ENCODE measurements at regions not wholly inside any gene's neighbourhood (a gene's known extent, or its start where the extent isn't known, plus 50 kb on each side); places are given as distances from the start of the nearest gene placed in this dataset.

DNA sequence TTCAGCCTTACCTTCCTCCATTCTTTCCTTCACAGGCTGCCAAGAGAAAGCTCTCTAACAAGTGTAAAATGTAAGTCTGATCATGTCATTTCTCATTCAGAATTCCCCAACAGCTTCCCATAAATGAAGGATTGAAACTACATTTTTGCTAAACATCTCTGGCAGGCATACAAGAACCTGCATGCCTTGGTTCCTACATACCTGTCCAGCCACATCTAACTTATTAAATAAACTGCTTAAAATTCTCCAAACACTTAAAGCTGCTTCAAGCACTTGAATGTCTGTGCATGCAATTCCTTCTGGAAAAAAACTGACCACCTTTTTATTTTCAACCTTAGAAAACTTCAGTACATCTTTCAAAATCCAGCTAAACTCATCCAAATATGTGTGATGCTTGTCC lies 84.4 kb upstream of the DCN start:
- H3K27ac ChIP-seq (ENCODE audit: low read length): no peak overlapping the region
- CTCF ChIA-PET: interaction anchor here in 1 of 2 donors (0.6 kb wide), 1 partner anchor 306 kb away, joined by 6 read pairs; no protein-coding TSS in a partner anchor

DNA sequence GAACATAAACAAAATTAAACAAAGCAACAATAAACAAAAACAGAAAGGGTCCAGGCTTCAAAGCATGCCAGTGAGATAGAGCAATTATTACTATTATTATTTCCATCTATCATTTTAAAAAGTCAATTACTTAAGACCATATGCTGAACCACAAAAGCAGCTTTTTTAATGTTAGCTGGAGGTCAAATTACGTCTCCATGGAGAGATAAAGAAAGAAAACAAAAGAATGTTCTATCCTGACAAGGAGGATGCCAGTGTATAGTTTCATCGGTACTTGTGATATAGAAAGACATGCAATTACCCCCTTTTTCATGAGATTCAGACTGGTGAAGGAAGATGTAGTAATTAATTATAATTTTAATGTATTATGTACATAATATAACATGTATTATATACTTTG lies 81.6 kb upstream of the DCN start:
- no peak for DNase-seq
- H3K4me1 Mint-ChIP-seq: no peaks in the 10 kb centered on the region
- Histone ChIP-seq H3K4me3 (ENCODE audit: control insufficient read depth in 1 of 2, extremely low read depth in 1 of 2, low read length in 1 of 2) (no peak overlapping the region), H3K4me1 (ENCODE audit: control insufficient read depth in 1 of 2, extremely low read depth in 1 of 2, insufficient read depth in 2 of 2, low read length in 2 of 2) (no peaks in the 10 kb centered on the region), H3K27me3 (replicated peaks in 1 of 2; ENCODE audit: control insufficient read depth in 2 of 2, extremely low read depth in 1 of 2, insufficient read depth in 2 of 2, low read length in 1 of 2) (no peaks in the 10 kb centered on the region), H3K36me3 (ENCODE audit: control insufficient read depth in 2 of 2, extremely low read depth in 1 of 2, insufficient read depth in 1 of 2, low read length in 1 of 2) (no peaks in the 10 kb centered on the region), H3K9me3 (no peaks in the 10 kb centered on the region), H3K27ac (ENCODE audit: low read length) (no peak overlapping the region)
- no peak for ATAC-seq (replicated peaks in 1 of 4)
- H3K4me3 Mint-ChIP-seq: no peak overlapping the region
- ChIA-PET CTCF (no interaction called here), POLR2A (no interaction called here)
- peaks cover 0 to 7% (median 3%) of the 10 kb centered on the region in 3 donors for H3K9me3 Mint-ChIP-seq
- WGBS (ENCODE audit: insufficient coverage): no CpG with 5 or more reads among the region's 2 CpGs
- peaks cover 5 to 12% of the 10 kb centered on the region in 2 donors for H3K27me3 Mint-ChIP-seq
- no peak overlapping the region for H3K27ac Mint-ChIP-seq
- no peaks in the 10 kb centered on the region for H3K36me3 Mint-ChIP-seq

More for the DNA sequence above, 84.4 kb upstream of the DCN start:
- DNase-seq (no peak), ATAC-seq (replicated peaks in 1 of 4) (no peak)
- no peak overlapping the region for H3K4me3 ChIP-seq (ENCODE audit: control insufficient read depth in 1 of 2, extremely low read depth in 1 of 2, low read length in 1 of 2)
- Mint-ChIP-seq H3K4me3 (no peak overlapping the region), H3K9me3 (no peaks in the 10 kb centered on the region), H3K27ac (no peak overlapping the region), H3K4me1 (no peaks in the 10 kb centered on the region), H3K27me3 (peaks cover 5 to 15% of the 10 kb centered on the region in 2 donors), H3K36me3 (no peaks in the 10 kb centered on the region)
- POLR2A ChIA-PET: no interaction called here
- H3K4me1 ChIP-seq (ENCODE audit: control insufficient read depth in 1 of 2, extremely low read depth in 1 of 2, insufficient read depth in 2 of 2, low read length in 2 of 2): no peaks in the 10 kb centered on the region
- no peaks in the 10 kb centered on the region for H3K27me3 ChIP-seq (replicated peaks in 1 of 2; ENCODE audit: control insufficient read depth in 2 of 2, extremely low read depth in 1 of 2, insufficient read depth in 2 of 2, low read length in 1 of 2)
- H3K9me3 ChIP-seq: no peaks in the 10 kb centered on the region
- H3K36me3 ChIP-seq (ENCODE audit: control insufficient read depth in 2 of 2, extremely low read depth in 1 of 2, insufficient read depth in 1 of 2, low read length in 1 of 2): no peaks in the 10 kb centered on the region

DNA sequence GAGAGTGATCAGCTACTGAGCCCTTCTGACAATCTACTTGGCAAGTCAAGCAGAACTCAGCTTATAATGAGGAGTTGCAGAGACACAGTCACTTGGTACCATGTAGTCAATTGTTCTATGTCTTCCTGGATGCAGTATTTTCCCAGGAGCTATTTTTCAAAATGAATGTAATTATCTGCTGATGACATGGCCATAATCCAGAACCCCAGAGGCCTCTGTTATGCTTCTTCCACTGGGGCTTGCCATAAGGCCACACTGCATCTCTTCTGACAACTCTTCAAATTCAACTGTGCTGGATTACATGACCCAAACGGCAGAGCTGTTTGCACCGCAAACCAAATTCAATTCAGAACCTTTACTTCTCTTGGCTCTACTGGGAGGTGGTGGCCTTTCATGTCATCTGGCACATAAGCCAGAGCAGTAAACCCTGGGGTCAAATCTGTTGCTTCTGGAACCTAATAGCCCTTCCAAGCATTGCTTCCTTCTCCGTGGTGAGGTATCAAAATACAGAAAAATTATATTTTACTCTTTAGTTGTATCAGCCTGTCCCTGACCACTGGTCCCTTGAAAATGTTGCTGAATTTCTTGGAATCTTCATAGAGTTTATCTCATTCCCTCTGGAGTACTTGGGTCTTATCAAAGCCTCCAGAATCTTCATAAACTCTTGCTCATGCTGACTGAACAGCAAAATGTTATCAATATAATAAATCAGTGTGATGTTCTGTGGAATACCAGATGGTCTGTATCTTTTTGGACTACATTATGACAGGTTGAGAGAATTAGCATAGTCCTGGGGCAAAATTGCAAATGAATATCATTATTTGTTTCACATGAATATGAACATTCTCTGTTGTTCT lies 79.4 kb upstream of the DCN start:
- H3K9me3 ChIP-seq: no peaks in the 10 kb centered on the region
- Mint-ChIP-seq H3K9me3 (peaks cover 0 to 7% (median 3%) of the 10 kb centered on the region in 3 donors), H3K4me1 (no peaks in the 10 kb centered on the region), H3K27me3 (peaks cover 0 to 13% of the 10 kb centered on the region in 2 donors), H3K4me3 (no peak overlapping the region), H3K27ac (no peak overlapping the region), H3K36me3 (no peaks in the 10 kb centered on the region)
- POLR2A ChIA-PET: no interaction called here
- CTCF ChIA-PET: no interaction called here
- no peak for DNase-seq
- ATAC-seq (replicated peaks in 1 of 4): no peak
- no peaks in the 10 kb centered on the region for H3K4me1 ChIP-seq (ENCODE audit: control insufficient read depth in 1 of 2, extremely low read depth in 1 of 2, insufficient read depth in 2 of 2, low read length in 2 of 2)
- no peaks in the 10 kb centered on the region for H3K27me3 ChIP-seq (replicated peaks in 1 of 2; ENCODE audit: control insufficient read depth in 2 of 2, extremely low read depth in 1 of 2, insufficient read depth in 2 of 2, low read length in 1 of 2)
- H3K27ac ChIP-seq (ENCODE audit: low read length): no peak overlapping the region
- no peak overlapping the region for H3K4me3 ChIP-seq (ENCODE audit: control insufficient read depth in 1 of 2, extremely low read depth in 1 of 2, low read length in 1 of 2)
- no peaks in the 10 kb centered on the region for H3K36me3 ChIP-seq (ENCODE audit: control insufficient read depth in 2 of 2, extremely low read depth in 1 of 2, insufficient read depth in 1 of 2, low read length in 1 of 2)
- WGBS (ENCODE audit: insufficient coverage): 80% methylated on average over 2 of the region's 3 CpGs

DNA sequence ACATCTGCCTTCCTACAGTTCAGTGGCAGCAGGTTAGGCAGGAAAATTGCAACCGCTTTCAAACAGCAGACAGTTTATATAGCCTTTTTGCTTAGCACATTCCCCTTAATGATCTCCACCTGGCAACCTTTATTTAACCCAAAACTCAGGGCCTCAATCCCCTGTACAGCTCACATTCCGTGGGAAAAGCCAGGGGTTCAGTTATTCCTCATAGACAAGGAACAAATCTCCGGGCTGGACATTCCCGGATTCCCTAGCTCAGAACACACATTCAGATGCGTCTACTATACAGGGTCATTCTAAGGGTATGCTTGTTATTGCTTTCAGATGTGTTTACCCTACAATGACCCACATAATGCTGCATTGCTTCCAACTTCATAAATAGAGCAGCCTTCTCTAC lies 73.8 kb upstream of the DCN start:
- H3K4me3 Mint-ChIP-seq: no peak overlapping the region
- 95% methylated on average over 2 of the region's 5 CpGs for WGBS (ENCODE audit: insufficient coverage)

DNA sequence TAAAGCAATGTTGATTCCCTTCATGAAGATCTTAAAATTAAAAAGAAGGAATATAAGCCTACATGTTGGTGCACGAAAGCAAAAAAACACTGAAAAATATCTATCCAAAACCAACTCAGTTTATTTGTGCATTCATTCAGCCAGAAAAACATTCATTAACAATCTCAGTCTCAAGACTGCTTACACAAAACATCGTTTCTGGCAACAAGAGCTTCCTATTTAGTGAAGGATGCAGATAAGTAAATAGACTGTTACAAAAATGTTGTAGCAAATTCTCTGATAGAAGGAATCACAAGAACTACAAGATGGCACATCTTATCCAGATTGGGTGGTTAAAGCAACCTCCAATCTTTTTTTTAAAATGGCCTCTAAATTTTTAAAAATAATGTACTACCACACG lies 69.7 kb upstream of the DCN start:
- Histone ChIP-seq H3K4me1 (ENCODE audit: control insufficient read depth in 1 of 2, extremely low read depth in 1 of 2, insufficient read depth in 2 of 2, low read length in 2 of 2) (no peaks in the 10 kb centered on the region), H3K4me3 (ENCODE audit: control insufficient read depth in 1 of 2, extremely low read depth in 1 of 2, low read length in 1 of 2) (no peak overlapping the region), H3K36me3 (ENCODE audit: control insufficient read depth in 2 of 2, extremely low read depth in 1 of 2, insufficient read depth in 1 of 2, low read length in 1 of 2) (no peaks in the 10 kb centered on the region), H3K9me3 (no peaks in the 10 kb centered on the region), H3K27ac (ENCODE audit: low read length) (no peak overlapping the region), H3K27me3 (replicated peaks in 1 of 2; ENCODE audit: control insufficient read depth in 2 of 2, extremely low read depth in 1 of 2, insufficient read depth in 2 of 2, low read length in 1 of 2) (no peaks in the 10 kb centered on the region)
- CTCF ChIA-PET: no interaction called here
- no peak for ATAC-seq (replicated peaks in 1 of 4)
- Mint-ChIP-seq H3K4me3 (no peak overlapping the region), H3K36me3 (no peaks in the 10 kb centered on the region), H3K27ac (no peak overlapping the region), H3K9me3 (no peaks in the 10 kb centered on the region), H3K4me1 (no peaks in the 10 kb centered on the region), H3K27me3 (peaks cover 1 to 18% of the 10 kb centered on the region in 2 donors)
- WGBS (ENCODE audit: insufficient coverage): no CpG with 5 or more reads among the region's 3 CpGs
- POLR2A ChIA-PET: interaction anchor here in 1 of 2 donors (0.6 kb wide), 1 partner anchor 180 kb away, joined by 5 read pairs; no protein-coding TSS in a partner anchor
- DNase-seq: no peak

More for the DNA sequence above, 73.8 kb upstream of the DCN start:
- Mint-ChIP-seq H3K36me3 (no peaks in the 10 kb centered on the region), H3K27me3 (peaks cover 0 to 20% of the 10 kb centered on the region in 2 donors), H3K9me3 (peaks cover 0 to 7% (median 3%) of the 10 kb centered on the region in 3 donors), H3K4me1 (no peaks in the 10 kb centered on the region), H3K27ac (no peak overlapping the region)
- Histone ChIP-seq H3K4me1 (ENCODE audit: control insufficient read depth in 1 of 2, extremely low read depth in 1 of 2, insufficient read depth in 2 of 2, low read length in 2 of 2) (no peaks in the 10 kb centered on the region), H3K27me3 (replicated peaks in 1 of 2; ENCODE audit: control insufficient read depth in 2 of 2, extremely low read depth in 1 of 2, insufficient read depth in 2 of 2, low read length in 1 of 2) (no peaks in the 10 kb centered on the region), H3K4me3 (ENCODE audit: control insufficient read depth in 1 of 2, extremely low read depth in 1 of 2, low read length in 1 of 2) (no peak overlapping the region), H3K9me3 (no peaks in the 10 kb centered on the region), H3K27ac (ENCODE audit: low read length) (no peak overlapping the region), H3K36me3 (ENCODE audit: control insufficient read depth in 2 of 2, extremely low read depth in 1 of 2, insufficient read depth in 1 of 2, low read length in 1 of 2) (no peaks in the 10 kb centered on the region)
- ChIA-PET POLR2A (no interaction called here), CTCF (no interaction called here)
- no peak for ATAC-seq (replicated peaks in 1 of 4)
- DNase-seq: no peak

DNA sequence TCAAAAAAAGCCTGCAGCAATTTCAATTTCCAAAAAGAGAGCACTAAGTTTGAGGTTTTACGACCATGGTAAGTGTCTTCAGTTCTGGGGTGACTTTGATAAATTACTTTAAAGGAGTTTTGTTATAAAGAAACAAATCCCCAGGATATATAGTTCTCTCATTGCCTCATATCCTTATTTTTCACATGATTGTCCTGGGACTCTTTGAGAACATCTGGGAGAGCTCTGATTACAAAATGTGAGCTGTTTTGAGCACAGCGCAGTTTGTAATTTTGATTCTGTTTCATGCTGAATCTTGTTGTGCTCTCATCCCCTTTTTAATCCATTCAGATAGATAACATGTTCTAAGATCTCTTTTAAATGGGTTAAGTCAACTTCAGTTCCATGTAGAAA lies 67.7 kb upstream of the DCN start:
- Histone ChIP-seq H3K4me1 (ENCODE audit: control insufficient read depth in 1 of 2, extremely low read depth in 1 of 2, insufficient read depth in 2 of 2, low read length in 2 of 2) (no peaks in the 10 kb centered on the region), H3K9me3 (no peaks in the 10 kb centered on the region), H3K27ac (ENCODE audit: low read length) (no peak overlapping the region), H3K4me3 (ENCODE audit: control insufficient read depth in 1 of 2, extremely low read depth in 1 of 2, low read length in 1 of 2) (no peak overlapping the region), H3K27me3 (replicated peaks in 1 of 2; ENCODE audit: control insufficient read depth in 2 of 2, extremely low read depth in 1 of 2, insufficient read depth in 2 of 2, low read length in 1 of 2) (no peaks in the 10 kb centered on the region), H3K36me3 (ENCODE audit: control insufficient read depth in 2 of 2, extremely low read depth in 1 of 2, insufficient read depth in 1 of 2, low read length in 1 of 2) (no peaks in the 10 kb centered on the region)
- no CpG with 5 or more reads among the region's 2 CpGs for WGBS (ENCODE audit: insufficient coverage)
- ChIA-PET POLR2A (no interaction called here), CTCF (no interaction called here)
- H3K27ac Mint-ChIP-seq: no peak overlapping the region
- peaks cover 1 to 18% of the 10 kb centered on the region in 2 donors for H3K27me3 Mint-ChIP-seq
- ATAC-seq (replicated peaks in 1 of 4) (no peak), DNase-seq (no peak)
- no peaks in the 10 kb centered on the region for H3K36me3 Mint-ChIP-seq
- no peaks in the 10 kb centered on the region for H3K4me1 Mint-ChIP-seq
- H3K9me3 Mint-ChIP-seq: no peaks in the 10 kb centered on the region
- no peak overlapping the region for H3K4me3 Mint-ChIP-seq

Data from T-cell (primary cell).